IMR-90 (cell line): ENCODE measurements at regions not wholly inside any gene's neighbourhood (a gene's known extent, or its start where the extent isn't known, plus 50 kb on each side); places are given as distances from the start of the nearest gene placed in this dataset.

Experiments used
- BHLHE40 ChIP-seq: fragments of 150-350 bp; IDR thresholded peaks from 2 replicates; pipeline ENCODE4 v1.6.1; 2016; ENCODE audit warnings: mild to moderate bottlenecking, low read depth, low read length
- CEBPB ChIP-seq: IDR thresholded peaks from 2 replicates; pipeline ENCODE4 v1.6.1; 2012; ENCODE audit warnings: low read depth, low read length, improper control_type of control experiment
- CHD1 ChIP-seq: IDR thresholded peaks from 2 replicates; pipeline ENCODE4 v1.6.1; 2012; ENCODE audit warnings: low read depth, low read length, improper control_type of control experiment
- MAFK ChIP-seq: IDR thresholded peaks from 2 replicates; pipeline ENCODE4 v1.6.1; 2012; ENCODE audit warnings: low read depth, low read length, improper control_type of control experiment
- POLR2A ChIP-seq: IDR thresholded peaks from 2 replicates; pipeline ENCODE4 v1.6.1; 2012; ENCODE audit warnings: mild to moderate bottlenecking, low read depth, low read length
- RCOR1 ChIP-seq: IDR thresholded peaks from 2 replicates; pipeline ENCODE4 v1.6.1; 2012; ENCODE audit warnings: mild to moderate bottlenecking, low read length, improper control_type of control experiment; ENCODE audit not compliant: insufficient replicate concordance
- TF ChIP-seq, protein P1 (sequence below): conservative IDR thresholded peaks from 2 replicates; pipeline ENCODE4 v1.5.1; 2012; ENCODE audit warnings: mild to moderate bottlenecking, low read depth, low read length, improper control_type of control experiment

DNA sequence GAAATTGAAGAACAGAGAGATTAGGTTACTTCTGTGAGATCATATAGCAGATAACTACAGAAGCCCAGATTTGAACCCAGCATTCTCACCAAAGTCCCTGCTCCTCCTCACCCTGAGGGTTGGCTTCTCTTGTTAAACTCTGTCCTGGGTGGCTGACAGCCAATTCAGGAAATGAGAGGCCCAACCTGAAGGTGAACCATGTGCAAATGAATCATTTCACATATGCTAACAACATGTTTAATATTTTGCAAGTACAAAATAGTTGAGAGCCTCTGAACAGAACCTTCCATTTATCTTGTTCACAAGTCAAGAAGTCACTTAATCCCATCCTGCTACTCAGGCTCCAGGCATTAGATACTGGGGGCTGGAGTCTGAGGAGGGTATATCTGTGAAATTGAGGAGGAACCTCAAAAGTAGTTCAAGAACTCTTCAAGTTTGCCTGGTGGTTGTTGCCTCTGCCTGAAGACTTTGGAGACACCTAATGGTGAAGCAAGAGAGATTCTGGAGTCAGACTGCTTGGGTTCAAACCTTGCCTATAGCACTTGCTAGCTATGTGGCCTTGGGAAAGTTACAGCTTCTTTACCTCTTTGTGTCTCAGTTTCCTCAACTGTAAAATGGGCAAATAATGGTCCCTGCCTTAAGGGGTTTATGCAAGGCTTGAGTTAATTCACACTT lies 564.0 kb downstream of the PSAT1 start:
- TF ChIP-seq, protein P1, sequence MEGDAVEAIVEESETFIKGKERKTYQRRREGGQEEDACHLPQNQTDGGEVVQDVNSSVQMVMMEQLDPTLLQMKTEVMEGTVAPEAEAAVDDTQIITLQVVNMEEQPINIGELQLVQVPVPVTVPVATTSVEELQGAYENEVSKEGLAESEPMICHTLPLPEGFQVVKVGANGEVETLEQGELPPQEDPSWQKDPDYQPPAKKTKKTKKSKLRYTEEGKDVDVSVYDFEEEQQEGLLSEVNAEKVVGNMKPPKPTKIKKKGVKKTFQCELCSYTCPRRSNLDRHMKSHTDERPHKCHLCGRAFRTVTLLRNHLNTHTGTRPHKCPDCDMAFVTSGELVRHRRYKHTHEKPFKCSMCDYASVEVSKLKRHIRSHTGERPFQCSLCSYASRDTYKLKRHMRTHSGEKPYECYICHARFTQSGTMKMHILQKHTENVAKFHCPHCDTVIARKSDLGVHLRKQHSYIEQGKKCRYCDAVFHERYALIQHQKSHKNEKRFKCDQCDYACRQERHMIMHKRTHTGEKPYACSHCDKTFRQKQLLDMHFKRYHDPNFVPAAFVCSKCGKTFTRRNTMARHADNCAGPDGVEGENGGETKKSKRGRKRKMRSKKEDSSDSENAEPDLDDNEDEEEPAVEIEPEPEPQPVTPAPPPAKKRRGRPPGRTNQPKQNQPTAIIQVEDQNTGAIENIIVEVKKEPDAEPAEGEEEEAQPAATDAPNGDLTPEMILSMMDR = no peak
- TF ChIP-seq RCOR1 = no peak
- no peak for TF ChIP-seq POLR2A
- TF ChIP-seq MAFK = no peak
- TF ChIP-seq CEBPB = no peak
- TF ChIP-seq BHLHE40 = no peak
- no peak for TF ChIP-seq CHD1
